ENCODE measurements at regions not wholly inside any gene's neighbourhood (a gene's known extent, or its start where the extent isn't known, plus 50 kb on each side); places are given as distances from the start of the nearest gene placed in this dataset.
A peak's percentile ranks its signal among the peaks of the same experiment; 100 is the strongest.
"Not testable (repeated sequence)": the region's sequence is repeated elsewhere in the genome, so short reads cannot be mapped to it uniquely, and the experiment has no call there.

DNA sequence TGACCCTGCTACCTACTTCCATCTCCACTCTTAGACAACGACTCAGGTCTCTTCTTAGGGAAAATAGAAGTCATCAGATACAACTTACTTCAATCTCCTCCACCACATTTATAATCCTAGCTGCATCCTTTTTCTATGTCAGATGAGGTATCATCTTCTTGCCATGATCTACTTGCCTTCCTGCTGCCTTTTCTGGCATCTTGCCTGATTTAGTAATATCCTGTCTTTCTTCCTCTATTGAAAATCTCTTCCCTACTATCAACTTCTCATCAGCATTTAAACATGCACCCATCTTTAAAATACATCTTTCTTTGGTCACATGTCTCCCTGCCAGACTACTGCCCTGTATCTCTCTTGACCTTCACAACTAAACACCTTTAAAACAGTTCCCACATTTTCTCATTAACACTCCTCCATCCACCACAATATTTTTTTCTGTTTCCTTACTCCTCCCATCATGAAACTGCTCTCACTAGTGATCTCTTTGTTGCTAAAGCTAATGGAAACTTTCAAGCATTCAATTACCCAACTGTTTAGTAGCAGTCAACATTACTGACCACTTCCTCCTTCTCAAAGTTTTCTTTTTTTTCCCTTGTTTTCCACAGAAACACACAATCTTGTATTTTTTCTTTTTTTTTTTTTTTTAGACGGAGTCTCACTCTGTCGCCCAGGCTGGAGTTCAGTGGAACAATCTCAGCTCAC lies 100.8 kb upstream of the CXorf66 start:
- DNase-seq, result no peak

DNA sequence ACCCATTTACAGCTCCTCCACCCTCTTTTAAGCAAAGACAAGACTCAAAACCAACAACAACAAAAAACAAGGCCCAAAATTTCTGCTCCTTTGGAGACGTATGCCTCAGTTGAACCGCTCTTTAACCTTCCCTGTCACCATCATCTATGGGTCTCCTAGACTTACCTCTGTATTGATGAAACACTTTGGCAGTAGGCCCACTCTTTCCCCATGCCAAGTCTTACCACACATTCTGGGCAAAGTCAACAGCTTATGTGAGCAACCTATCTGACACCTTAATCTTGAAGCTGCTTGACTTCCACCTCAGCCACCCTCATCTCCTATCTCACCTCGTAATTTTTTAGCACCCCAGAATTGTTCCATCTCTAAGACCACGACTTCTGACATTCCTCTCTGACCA lies 99.7 kb upstream of the CXorf66 start:
- no peak for DNase-seq

DNA sequence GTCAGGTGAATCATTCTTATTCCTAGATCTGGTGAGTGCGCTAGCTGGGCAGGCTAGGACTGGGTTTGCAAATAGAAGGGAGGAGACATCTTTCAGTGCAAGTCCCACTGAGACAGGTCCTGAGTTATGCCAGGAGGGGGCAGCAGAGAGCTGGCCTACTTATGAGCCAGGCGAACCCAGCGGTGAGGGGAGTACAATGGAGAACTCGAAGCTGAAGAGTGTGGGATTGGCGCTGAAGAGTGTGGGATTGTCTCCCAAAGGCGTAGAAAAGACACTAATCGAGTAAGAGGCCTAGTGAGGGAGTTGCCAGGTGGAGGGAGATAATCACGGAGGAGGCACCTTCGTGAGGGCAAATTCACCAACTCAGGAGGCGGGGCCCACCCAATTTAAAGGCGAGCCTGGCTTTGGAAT lies 91.7 kb upstream of the CXorf66 start:
- DNase-seq, result peak; percentile 33 to 72 (median 70)

DNA sequence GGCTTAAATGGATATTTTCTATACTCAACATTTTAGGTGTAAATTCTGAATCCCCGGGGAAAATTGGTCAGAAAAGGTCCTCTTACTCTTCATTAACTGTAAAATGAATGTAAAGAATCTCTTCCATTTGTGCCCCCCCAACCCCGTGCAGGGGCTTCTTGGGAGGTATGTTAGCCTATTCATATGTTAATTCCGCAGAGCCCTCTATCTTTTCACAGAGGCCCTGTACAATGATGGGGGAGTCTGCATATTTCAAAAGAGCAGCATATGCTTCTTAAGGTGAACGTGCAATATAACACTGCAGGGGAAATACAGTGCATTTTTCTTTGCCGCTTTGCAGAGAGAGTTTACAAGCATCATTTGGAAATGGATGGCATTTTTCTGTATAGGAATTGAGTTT lies 88.5 kb upstream of the CXorf66 start:
- DNase-seq, result no peak

GRCh38 chrX:140050906-140051305 lies 85.6 kb upstream of the CXorf66 start:
- DNase-seq, result peak in 1 of 3 donors; percentile 10

DNA sequence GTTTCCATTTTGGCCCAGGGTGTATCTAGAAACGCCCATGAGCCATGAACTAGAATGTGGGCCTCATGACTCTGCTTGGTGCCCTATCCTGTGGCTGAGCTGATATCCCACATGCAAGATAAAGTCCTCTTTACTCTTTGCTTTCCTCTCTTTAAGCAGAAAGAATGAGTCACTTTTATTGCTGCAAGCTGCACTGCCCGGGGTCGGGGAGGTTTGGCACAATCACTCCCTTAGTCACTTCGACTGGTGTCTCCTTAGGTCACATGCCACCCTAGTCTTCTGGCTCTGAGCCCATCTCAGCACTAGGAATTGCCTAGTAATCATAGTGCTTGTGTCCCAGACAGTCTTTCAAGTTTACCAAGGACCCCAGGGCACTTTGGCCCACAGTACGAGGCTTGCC lies 75.1 kb upstream of the CXorf66 start:
- DNase-seq, result no peak

GRCh38 chrX:140038842-140039241 lies 73.5 kb upstream of the CXorf66 start:
- no peak for DNase-seq

DNA sequence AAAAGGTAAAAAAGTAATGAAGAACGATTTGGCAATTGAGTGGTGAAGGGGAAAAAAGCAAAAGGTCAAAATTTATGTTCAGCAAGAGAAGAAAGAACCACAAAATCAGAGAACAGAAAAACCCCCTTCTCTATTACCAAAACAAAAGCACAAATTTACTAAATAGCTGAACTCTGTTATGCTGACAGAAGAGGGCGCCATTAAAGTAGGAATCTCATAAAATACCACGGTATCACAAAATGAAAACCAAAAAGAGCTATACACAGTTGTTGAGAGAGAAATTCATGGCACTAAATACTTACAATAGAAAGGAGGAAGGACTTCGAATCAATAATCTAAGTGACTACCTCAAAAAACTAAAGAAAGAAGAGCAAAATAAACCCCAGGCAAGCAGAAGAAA lies 69.6 kb upstream of the CXorf66 start:
- DNase-seq, result no peak

DNA sequence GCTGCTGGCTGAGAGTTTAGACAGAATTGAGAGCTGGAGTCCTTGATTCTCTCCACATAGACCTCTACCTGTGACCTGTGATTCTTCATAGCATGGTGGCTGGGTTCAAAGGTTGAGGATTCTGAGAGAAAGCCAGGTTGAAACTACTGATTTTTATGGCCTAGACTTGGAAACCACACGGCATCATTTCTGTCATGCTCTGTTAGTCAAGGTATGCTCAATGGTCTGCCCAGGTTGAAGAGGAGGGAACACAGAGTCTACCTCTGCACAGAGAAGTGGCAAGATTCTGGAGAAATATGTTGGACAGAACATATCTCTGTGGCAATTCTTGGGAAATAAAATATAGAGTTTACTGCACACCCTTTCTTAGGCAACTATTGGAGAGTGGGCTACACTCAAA lies 57.2 kb upstream of the CXorf66 start:
- DNase-seq, result no peak

GRCh38 chrX:140019134-140019533 lies 53.8 kb upstream of the CXorf66 start:
- DNase-seq, result not testable (repeated sequence)
